Loucy (cell line): ENCODE measurements at regions not wholly inside any gene's neighbourhood (a gene's known extent, or its start where the extent isn't known, plus 50 kb on each side); places are given as distances from the start of the nearest gene placed in this dataset.

Experiments used
- H2AFZ ChIP-seq: fragments of 200-600 bp; sonication (generic); 2 replicates; pipeline ENCODE4 v1.6.0; 2016; ENCODE audit warnings: antibody characterized with exemption, mild to moderate bottlenecking, low read length, moderate library complexity
- H3F3A ChIP-seq: fragments of 200-600 bp; 2 replicates; pipeline ENCODE4 v1.6.0; 2016; ENCODE audit warnings: antibody characterized with exemption, low read depth, mild to moderate bottlenecking
- H3K27me3 ChIP-seq: fragments of 200-600 bp; sonication (generic); 2 replicates; pipeline ENCODE4 v1.6.1; 2014; ENCODE audit warnings: low read length, mild to moderate bottlenecking; ENCODE audit not compliant: insufficient read depth, poor library complexity, severe bottlenecking
- H3K36me3 ChIP-seq: fragments of 200-600 bp; sonication (generic); 2 replicates; pipeline ENCODE4 v1.6.1; 2016; ENCODE audit warnings: low read length; ENCODE audit not compliant: insufficient read depth
- H3K4me1 ChIP-seq: fragments of 200-600 bp; sonication (generic); 2 replicates; pipeline ENCODE4 v1.5.1; 2014; ENCODE audit warnings: low read length, mild to moderate bottlenecking; ENCODE audit not compliant: insufficient read depth, poor library complexity, severe bottlenecking
- H3K4me2 ChIP-seq: fragments of 200-600 bp; sonication (generic); 2 replicates; pipeline ENCODE4 v1.6.0; 2014; ENCODE audit warnings: antibody characterized with exemption, low read length, low read depth, mild to moderate bottlenecking; ENCODE audit not compliant: poor library complexity, severe bottlenecking
- H3K4me3 ChIP-seq: fragments of 200-600 bp; sonication (generic); 2 replicates; pipeline ENCODE4 v1.5.1; 2014; ENCODE audit warnings: low read length, mild to moderate bottlenecking, mixed read lengths; ENCODE audit not compliant: poor library complexity, severe bottlenecking
- H3K79me2 ChIP-seq: fragments of 200-600 bp; sonication (generic); 2 replicates; pipeline ENCODE4 v1.6.1; 2014; ENCODE audit warnings: low read length; ENCODE audit not compliant: insufficient read depth
- H3K9ac ChIP-seq: fragments of 200-600 bp; sonication (generic); 2 replicates; pipeline ENCODE4 v1.6.0; 2014; ENCODE audit warnings: mild to moderate bottlenecking, low read depth, low read length, moderate library complexity; ENCODE audit not compliant: poor library complexity, severe bottlenecking
- H3K9me2 ChIP-seq: fragments of 200-600 bp; sonication (generic); replicated peaks from 2 replicates; pipeline ENCODE4 v1.6.1; 2016; ENCODE audit warnings: low read depth, low read length, mixed read lengths
- H3K9me3 ChIP-seq: fragments of 200-600 bp; sonication (generic); 2 replicates; pipeline ENCODE4 v1.6.1; 2014; ENCODE audit warnings: mild to moderate bottlenecking, antibody characterized with exemption, low read length, low read depth; ENCODE audit not compliant: insufficient read depth
- H4K20me1 ChIP-seq: fragments of 200-600 bp; sonication (generic); 2 replicates; pipeline ENCODE4 v1.6.0; 2014; ENCODE audit warnings: antibody characterized with exemption, low read length, mild to moderate bottlenecking; ENCODE audit not compliant: insufficient read depth, poor library complexity, severe bottlenecking
- EZH2phosphoT487 ChIP-seq: fragments of 200-600 bp; IDR thresholded peaks from 2 replicates; pipeline ENCODE4 v1.6.1; 2018; ENCODE audit warnings: antibody characterized with exemption, mild to moderate bottlenecking, moderate library complexity, borderline replicate concordance
- TF ChIP-seq, protein P1 (sequence below): fragments of 200-600 bp; sonication (generic); conservative IDR thresholded peaks from 2 replicates; pipeline ENCODE4 v1.5.1; 2014; ENCODE audit warnings: mild to moderate bottlenecking, antibody characterized with exemption, low read length

DNA sequence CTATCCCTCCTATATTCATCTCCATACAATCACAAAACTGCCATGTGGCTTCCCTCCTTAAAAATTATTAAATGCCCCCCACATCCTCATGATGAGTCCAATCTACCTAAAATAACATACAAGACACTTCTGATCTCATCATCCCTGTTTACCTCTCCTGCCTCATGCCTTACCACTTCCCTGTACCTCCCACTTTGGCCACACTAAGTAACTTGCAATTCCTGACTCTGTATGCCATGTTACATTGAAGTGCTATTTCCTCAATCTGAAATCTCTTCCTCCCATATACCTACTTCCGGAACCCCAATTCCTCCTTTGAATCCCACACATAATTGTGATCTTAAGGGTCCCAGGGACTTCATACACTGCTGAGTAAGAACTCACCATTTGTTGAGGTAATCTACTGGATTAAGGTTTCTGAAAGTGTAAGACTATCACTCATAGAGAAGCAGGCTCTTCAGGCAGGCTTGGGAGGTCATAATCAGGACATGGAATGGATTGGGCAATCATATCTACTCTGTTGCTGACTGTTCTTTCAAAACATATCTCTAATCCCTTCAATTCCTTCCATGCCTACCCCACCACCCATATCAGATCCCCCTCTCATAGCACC, 117.6 kb upstream of the PLEKHG7 start:
- H3K4me3 ChIP-seq, result no peak overlapping the region
- no peak overlapping the region for H3K4me2 ChIP-seq
- no peaks in the 10 kb centered on the region for H3F3A ChIP-seq
- H3K4me1 ChIP-seq, result no peaks in the 10 kb centered on the region
- TF ChIP-seq, protein P1, sequence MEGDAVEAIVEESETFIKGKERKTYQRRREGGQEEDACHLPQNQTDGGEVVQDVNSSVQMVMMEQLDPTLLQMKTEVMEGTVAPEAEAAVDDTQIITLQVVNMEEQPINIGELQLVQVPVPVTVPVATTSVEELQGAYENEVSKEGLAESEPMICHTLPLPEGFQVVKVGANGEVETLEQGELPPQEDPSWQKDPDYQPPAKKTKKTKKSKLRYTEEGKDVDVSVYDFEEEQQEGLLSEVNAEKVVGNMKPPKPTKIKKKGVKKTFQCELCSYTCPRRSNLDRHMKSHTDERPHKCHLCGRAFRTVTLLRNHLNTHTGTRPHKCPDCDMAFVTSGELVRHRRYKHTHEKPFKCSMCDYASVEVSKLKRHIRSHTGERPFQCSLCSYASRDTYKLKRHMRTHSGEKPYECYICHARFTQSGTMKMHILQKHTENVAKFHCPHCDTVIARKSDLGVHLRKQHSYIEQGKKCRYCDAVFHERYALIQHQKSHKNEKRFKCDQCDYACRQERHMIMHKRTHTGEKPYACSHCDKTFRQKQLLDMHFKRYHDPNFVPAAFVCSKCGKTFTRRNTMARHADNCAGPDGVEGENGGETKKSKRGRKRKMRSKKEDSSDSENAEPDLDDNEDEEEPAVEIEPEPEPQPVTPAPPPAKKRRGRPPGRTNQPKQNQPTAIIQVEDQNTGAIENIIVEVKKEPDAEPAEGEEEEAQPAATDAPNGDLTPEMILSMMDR, result no peak
- TF ChIP-seq EZH2phosphoT487, result no peak
- H3K79me2 ChIP-seq, result no peaks in the 10 kb centered on the region
- H4K20me1 ChIP-seq, result no peaks in the 10 kb centered on the region
- H3K27me3 ChIP-seq, result no peaks in the 10 kb centered on the region
- H3K36me3 ChIP-seq, result no peaks in the 10 kb centered on the region
- no peaks in the 10 kb centered on the region for H3K9me2 ChIP-seq
- no peaks in the 10 kb centered on the region for H3K9me3 ChIP-seq
- H3K9ac ChIP-seq, result no peak overlapping the region
- no peak overlapping the region for H2AFZ ChIP-seq

DNA sequence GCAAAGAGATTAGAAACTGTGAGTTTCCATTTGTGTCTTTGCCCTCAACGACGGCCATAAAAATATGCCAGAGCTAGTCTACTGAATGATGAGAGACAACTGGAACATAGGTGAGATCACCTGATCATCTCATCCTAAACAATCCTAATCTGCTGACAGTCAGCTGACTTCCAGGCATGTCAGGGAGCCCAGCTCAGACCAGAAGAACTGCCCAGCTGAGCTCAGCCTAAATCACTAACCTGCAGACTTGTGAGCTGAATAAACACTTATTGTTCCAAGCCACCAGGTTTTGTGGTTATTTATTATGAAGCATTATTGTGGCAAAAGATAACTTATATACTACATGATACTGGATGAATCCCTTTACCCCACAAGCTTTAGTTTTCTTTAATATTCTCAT, 118.9 kb upstream of the PLEKHG7 start:
- H4K20me1 ChIP-seq, result no peaks in the 10 kb centered on the region
- H2AFZ ChIP-seq, result no peak overlapping the region
- H3K36me3 ChIP-seq, result no peaks in the 10 kb centered on the region
- no peaks in the 10 kb centered on the region for H3K27me3 ChIP-seq
- H3K4me3 ChIP-seq, result no peak overlapping the region
- no peaks in the 10 kb centered on the region for H3K9me2 ChIP-seq
- TF ChIP-seq, protein P1, result no peak
- TF ChIP-seq EZH2phosphoT487, result no peak
- H3K79me2 ChIP-seq, result no peaks in the 10 kb centered on the region
- H3K4me2 ChIP-seq, result no peak overlapping the region
- no peaks in the 10 kb centered on the region for H3K9me3 ChIP-seq
- H3K9ac ChIP-seq, result no peak overlapping the region
- no peaks in the 10 kb centered on the region for H3K4me1 ChIP-seq
- H3F3A ChIP-seq, result no peaks in the 10 kb centered on the region

DNA sequence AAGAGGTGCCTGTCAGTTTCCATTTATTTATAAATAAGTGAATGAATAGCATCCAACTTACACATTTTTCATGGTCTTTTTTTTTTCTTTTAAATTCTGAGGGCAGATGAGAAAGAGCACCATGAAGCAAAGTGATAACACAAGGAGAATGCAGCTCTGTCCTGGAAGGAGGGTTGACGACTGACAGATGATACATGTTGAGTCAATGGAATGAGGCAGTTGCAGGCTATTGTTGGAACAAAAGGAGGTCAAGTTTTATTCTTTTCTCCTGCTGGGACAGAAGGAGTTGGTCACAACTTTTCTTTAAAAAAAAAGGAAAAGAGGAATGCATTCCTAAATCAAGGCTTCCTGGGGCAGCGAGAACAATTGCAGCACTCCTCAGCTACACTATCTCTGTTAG, 119.9 kb upstream of the PLEKHG7 start:
- Histone ChIP-seq H3K27me3 (no peaks in the 10 kb centered on the region), H3F3A (no peaks in the 10 kb centered on the region), H3K9me3 (no peaks in the 10 kb centered on the region), H3K4me1 (no peaks in the 10 kb centered on the region), H4K20me1 (no peaks in the 10 kb centered on the region), H3K4me2 (no peak overlapping the region), H3K79me2 (no peaks in the 10 kb centered on the region), H3K9ac (no peak overlapping the region), H3K9me2 (no peaks in the 10 kb centered on the region), H3K36me3 (no peaks in the 10 kb centered on the region), H3K4me3 (no peak overlapping the region), H2AFZ (no peak overlapping the region)
- TF ChIP-seq EZH2phosphoT487, result no peak
- TF ChIP-seq, protein P1, result no peak
